Brain microvascular endothelial cell (primary cell): ENCODE measurements at regions not wholly inside any gene's neighbourhood (a gene's known extent, or its start where the extent isn't known, plus 50 kb on each side); places are given as distances from the start of the nearest gene placed in this dataset.
A peak's percentile ranks its signal among the peaks of the same experiment; 100 is the strongest.

ENCODE experiments used
- DNase-seq: peaks from one replicate; pipeline ENCODE4 v3.0.0-alpha.2; 2020
- H3K27ac ChIP-seq: fragments of 250-450 bp; sonication (Bioruptor Pico); 2 replicates; pipeline ENCODE4 v1.5.1; 2020; ENCODE audit warnings: mild to moderate bottlenecking, moderate library complexity
- H3K27me3 ChIP-seq: fragments of 250-450 bp; sonication (Bioruptor Pico); replicated peaks from 2 replicates; pipeline ENCODE4 v1.5.1; 2020; ENCODE audit warnings: mild to moderate bottlenecking
- H3K36me3 ChIP-seq: fragments of 250-450 bp; sonication (Bioruptor Pico); replicated peaks from 2 replicates; pipeline ENCODE4 v1.5.1; 2020; ENCODE audit warnings: mild to moderate bottlenecking
- H3K4me3 ChIP-seq: 2 replicates; pipeline ENCODE4 v1.5.1; 2011; ENCODE audit warnings: low read depth, mild to moderate bottlenecking, control low read depth, low read length, moderate library complexity
- in situ Hi-C: cut with HindIII; loops from 2 replicates; pipeline ENCODE4 v1.10.0; 2017; ENCODE audit warnings: low sequenced_read_pairs, low pct_ligation_motif_present
- TF ChIP-seq, protein P1 (sequence below): IDR thresholded peaks from 2 replicates; pipeline ENCODE4 v1.5.1; 2011; ENCODE audit warnings: low read depth, mild to moderate bottlenecking, moderate library complexity, low read length, control low read depth, inconsistent platforms; ENCODE audit errors: missing control alignments

DNA sequence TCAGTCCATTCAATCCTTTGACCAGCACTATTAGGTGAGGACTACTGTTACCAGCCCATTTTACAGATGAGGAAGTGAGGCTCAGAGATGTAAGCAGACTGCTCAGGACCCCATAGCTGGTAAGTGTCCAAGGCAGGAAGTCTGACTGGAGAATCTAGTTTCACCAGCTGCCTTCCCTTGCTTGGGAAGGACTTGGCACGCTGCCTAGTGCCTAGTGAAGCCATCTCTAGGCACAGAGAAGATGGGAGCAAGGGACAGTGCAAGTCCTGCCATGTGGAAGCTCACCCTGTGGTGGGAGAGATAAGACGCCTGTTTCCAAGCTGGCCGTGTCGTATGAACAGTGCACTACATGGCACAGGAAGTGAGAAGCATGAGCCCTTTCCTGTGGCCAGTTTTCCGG, 111.8 kb upstream of the TMC3 start:
- no peaks in the 10 kb centered on the region for H3K27me3 ChIP-seq
- no peaks in the 10 kb centered on the region for H3K36me3 ChIP-seq
- in situ Hi-C loops = no loop called here
- H3K4me3 ChIP-seq = no peak overlapping the region
- TF ChIP-seq, protein P1, sequence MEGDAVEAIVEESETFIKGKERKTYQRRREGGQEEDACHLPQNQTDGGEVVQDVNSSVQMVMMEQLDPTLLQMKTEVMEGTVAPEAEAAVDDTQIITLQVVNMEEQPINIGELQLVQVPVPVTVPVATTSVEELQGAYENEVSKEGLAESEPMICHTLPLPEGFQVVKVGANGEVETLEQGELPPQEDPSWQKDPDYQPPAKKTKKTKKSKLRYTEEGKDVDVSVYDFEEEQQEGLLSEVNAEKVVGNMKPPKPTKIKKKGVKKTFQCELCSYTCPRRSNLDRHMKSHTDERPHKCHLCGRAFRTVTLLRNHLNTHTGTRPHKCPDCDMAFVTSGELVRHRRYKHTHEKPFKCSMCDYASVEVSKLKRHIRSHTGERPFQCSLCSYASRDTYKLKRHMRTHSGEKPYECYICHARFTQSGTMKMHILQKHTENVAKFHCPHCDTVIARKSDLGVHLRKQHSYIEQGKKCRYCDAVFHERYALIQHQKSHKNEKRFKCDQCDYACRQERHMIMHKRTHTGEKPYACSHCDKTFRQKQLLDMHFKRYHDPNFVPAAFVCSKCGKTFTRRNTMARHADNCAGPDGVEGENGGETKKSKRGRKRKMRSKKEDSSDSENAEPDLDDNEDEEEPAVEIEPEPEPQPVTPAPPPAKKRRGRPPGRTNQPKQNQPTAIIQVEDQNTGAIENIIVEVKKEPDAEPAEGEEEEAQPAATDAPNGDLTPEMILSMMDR = no peak
- no peak for DNase-seq
- H3K27ac ChIP-seq = no peak overlapping the region

DNA sequence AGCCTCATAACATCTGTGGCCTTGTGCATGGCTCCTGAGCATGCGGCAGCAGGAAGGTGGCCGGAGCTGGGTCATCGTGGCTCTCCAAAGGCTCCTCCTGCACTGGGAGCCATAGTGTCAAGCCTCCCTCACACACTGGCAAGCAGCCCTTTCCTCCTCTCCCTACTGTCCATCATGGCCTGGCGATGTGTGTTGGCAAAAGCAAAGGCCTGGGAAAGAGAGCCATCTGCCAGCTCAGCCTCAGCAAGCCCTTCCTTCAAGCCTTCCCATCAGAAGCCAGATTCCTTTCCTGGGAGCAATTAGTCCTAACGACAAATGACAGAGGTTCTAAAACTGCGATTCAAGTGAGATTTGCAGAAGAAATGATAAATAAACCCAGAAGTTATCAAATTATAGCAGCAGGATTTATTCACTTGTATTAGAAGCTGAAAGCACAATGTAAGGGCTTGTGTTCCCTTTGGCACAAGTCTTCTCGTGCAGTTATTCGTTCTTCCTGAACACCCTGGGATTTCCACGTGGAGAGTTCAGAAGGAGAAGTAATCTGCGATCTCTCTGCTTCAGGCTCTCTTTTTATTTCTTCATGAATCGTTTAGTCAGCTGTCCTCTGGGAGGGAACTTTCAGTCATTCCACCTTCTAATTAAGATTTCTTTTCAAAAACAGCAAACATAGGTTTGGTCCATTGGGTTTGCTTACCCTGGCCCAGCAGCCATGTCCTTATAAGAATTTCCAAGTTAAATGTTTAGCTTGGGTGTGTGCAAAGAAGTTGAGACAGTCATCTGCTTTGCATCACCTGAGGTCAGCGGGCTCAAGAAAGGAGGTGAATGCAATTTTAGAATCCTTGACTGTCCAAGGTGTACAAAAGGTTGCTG, 110.3 kb upstream of the TMC3 start:
- DNase-seq = no peak
- H3K27me3 ChIP-seq = no peaks in the 10 kb centered on the region
- in situ Hi-C loops = no loop called here
- TF ChIP-seq, protein P1 = no peak
- no peak overlapping the region for H3K4me3 ChIP-seq
- H3K36me3 ChIP-seq = no peaks in the 10 kb centered on the region
- no peak overlapping the region for H3K27ac ChIP-seq

DNA sequence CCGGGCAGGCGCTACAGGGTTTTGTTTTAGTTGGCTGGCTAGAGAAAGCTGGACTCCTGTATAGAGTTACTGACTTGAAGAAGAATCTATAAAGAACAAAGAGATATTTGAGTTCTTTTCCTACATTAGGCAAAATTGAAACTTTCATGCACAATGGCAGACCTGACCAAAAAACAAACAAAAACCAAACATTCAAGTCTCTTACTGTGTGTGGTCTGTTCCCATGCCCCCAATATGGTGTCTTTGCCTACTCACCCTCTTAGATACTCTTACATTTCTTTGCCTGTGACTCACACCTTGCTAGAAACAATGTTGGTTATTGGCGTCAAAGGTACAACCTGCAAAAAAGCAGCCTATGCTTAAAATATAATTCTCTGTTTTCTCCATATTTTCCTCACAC, 109.5 kb upstream of the TMC3 start:
- DNase-seq = no peak
- TF ChIP-seq, protein P1 = no peak
- Histone ChIP-seq H3K4me3 (no peak overlapping the region), H3K27me3 (no peaks in the 10 kb centered on the region), H3K27ac (no peak overlapping the region), H3K36me3 (no peaks in the 10 kb centered on the region)
- in situ Hi-C loops = no loop called here

DNA sequence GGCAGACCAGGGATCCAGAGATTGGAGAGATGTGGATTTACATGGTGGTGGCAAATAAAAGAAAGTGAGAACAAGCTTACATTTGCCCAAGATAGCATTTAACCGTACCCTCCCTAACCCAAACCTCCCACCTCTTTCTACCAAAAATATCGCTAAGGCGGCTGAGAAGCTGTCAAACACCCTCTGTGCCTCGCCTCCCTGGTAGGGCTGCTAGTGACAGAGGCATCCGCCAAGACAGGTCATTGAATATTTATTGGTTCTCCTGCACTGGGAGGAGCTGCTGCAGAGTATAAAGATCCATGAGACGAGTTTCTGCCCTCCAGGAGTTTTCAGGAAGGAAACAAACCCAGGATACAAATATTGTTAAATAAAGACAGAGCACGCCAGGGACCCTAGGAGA, 107.3 kb upstream of the TMC3 start:
- no peak overlapping the region for H3K27ac ChIP-seq
- TF ChIP-seq, protein P1 = no peak
- no peak overlapping the region for H3K4me3 ChIP-seq
- in situ Hi-C loops = no loop called here
- no peaks in the 10 kb centered on the region for H3K27me3 ChIP-seq
- H3K36me3 ChIP-seq = no peaks in the 10 kb centered on the region
- no peak for DNase-seq

DNA sequence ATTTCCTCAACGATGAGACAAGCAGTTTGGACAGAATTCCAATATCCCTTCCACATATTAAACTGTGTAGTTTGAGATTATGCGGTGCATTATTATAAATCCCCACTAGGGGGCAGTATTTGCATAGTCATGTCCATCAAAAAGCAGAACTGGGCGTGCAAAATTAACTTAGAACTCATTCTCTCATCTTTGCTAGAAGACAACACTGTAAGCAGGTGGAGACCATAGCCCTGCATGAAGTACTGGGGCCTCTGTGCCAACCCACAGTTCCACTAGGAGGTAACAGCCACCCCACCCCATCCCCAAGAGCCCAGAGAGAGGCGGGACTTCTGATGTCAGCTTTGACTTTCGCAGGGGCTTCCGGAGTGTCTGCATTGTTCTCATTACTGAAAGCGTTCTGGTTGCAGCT, 106.6 kb upstream of the TMC3 start:
- Histone ChIP-seq H3K4me3 (no peak overlapping the region), H3K27ac (no peak overlapping the region), H3K36me3 (no peaks in the 10 kb centered on the region), H3K27me3 (no peaks in the 10 kb centered on the region)
- in situ Hi-C loops = no loop called here
- DNase-seq = peak; percentile 69
- TF ChIP-seq, protein P1 = peak; percentile 63

DNA sequence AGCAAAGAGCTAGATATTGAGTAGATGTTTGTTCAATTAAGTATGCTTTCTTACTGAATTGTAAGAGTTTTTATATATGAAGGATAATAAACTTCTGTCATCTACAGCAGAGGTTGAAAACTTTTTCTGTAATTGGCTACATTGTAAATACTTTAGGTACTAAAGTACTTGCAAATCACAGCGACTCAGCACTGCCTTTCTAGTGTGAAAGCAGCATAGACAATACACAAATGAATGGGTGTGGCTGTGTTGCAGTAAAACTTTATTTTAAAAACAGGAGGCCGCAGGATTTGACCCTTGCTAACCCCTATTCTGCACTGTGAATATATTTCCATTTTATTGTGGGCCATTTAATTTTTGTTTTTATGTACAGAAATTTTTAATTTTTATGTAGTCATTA, 104.3 kb upstream of the TMC3 start:
- TF ChIP-seq, protein P1 = no peak
- DNase-seq = no peak
- Histone ChIP-seq H3K27me3 (no peaks in the 10 kb centered on the region), H3K36me3 (no peaks in the 10 kb centered on the region), H3K4me3 (no peak overlapping the region), H3K27ac (no peak overlapping the region)
- in situ Hi-C loops = no loop called here
